MM.1S (cell line): ENCODE measurements at regions not wholly inside any gene's neighbourhood (a gene's known extent, or its start where the extent isn't known, plus 50 kb on each side); places are given as distances from the start of the nearest gene placed in this dataset.

ENCODE experiments used
- DNase-seq: peaks from one replicate; pipeline ENCODE4 v3.0.0-alpha.2; 2015
- H2AFZ ChIP-seq: fragments of 300-600 bp; sonication (generic); 2 replicates; pipeline ENCODE4 v1.6.0; 2016; ENCODE audit warnings: antibody characterized with exemption, low read length
- H3F3A ChIP-seq: fragments of 300-600 bp; sonication (generic); 2 replicates; pipeline ENCODE4 v1.6.1; 2016; ENCODE audit warnings: mild to moderate bottlenecking, antibody characterized with exemption, low read length, moderate library complexity, mixed read lengths; ENCODE audit not compliant: insufficient read depth
- H3K27ac ChIP-seq: fragments of 300-600 bp; sonication (generic); 2 replicates; pipeline ENCODE4 v1.5.1; 2016; ENCODE audit warnings: mild to moderate bottlenecking, low read length
- H3K27me3 ChIP-seq: fragments of 300-600 bp; sonication (generic); replicated peaks from 2 replicates; pipeline ENCODE4 v1.6.0; 2016; ENCODE audit warnings: low read length; ENCODE audit not compliant: insufficient read depth
- H3K36me3 ChIP-seq: fragments of 300-600 bp; sonication (generic); replicated peaks from 2 replicates; pipeline ENCODE4 v1.6.1; 2016; ENCODE audit warnings: mild to moderate bottlenecking, low read length, mixed read lengths; ENCODE audit not compliant: insufficient read depth
- H3K4me1 ChIP-seq: fragments of 300-600 bp; sonication (generic); 2 replicates; pipeline ENCODE4 v1.6.1; 2016; ENCODE audit warnings: low read length, mixed read lengths
- H3K4me2 ChIP-seq: fragments of 300-600 bp; sonication (generic); 2 replicates; pipeline ENCODE4 v1.6.0; 2016; ENCODE audit warnings: low read depth, low read length
- H3K4me3 ChIP-seq: fragments of 300-600 bp; sonication (generic); 2 replicates; pipeline ENCODE4 v1.5.1; 2016; ENCODE audit warnings: low read length, mixed read lengths
- H3K79me2 ChIP-seq: fragments of 300-600 bp; sonication (generic); 2 replicates; pipeline ENCODE4 v1.6.1; 2016; ENCODE audit warnings: mixed run types, low read length, mixed read lengths
- H3K9ac ChIP-seq: fragments of 300-600 bp; sonication (generic); 2 replicates; pipeline ENCODE4 v1.6.1; 2016; ENCODE audit warnings: low read length, mixed read lengths
- H3K9me2 ChIP-seq: fragments of 300-600 bp; sonication (generic); replicated peaks from 2 replicates; pipeline ENCODE4 v1.6.1; 2016; ENCODE audit warnings: mild to moderate bottlenecking, low read length, mixed read lengths; ENCODE audit not compliant: insufficient read depth
- H3K9me3 ChIP-seq: fragments of 300-600 bp; sonication (generic); replicated peaks from 2 replicates; pipeline ENCODE4 v1.6.1; 2016; ENCODE audit warnings: mild to moderate bottlenecking, low read length, mixed read lengths; ENCODE audit not compliant: insufficient read depth
- H4K20me1 ChIP-seq: fragments of 300-600 bp; sonication (generic); 2 replicates; pipeline ENCODE4 v1.6.1; 2016; ENCODE audit warnings: mild to moderate bottlenecking, low read length, moderate library complexity, mixed read lengths; ENCODE audit not compliant: insufficient read depth
- CTCF ChIP-seq: fragments of 300-600 bp; sonication (generic); IDR thresholded peaks from 2 replicates; pipeline ENCODE4 v1.5.1; 2016; ENCODE audit warnings: antibody characterized with exemption, low read length, mixed read lengths
- EZH2 ChIP-seq: fragments of 300-600 bp; sonication (generic); optimal IDR thresholded peaks from 2 replicates; pipeline ENCODE3; 2017; ENCODE audit warnings: low read depth, mild to moderate bottlenecking, antibody characterized with exemption, low read length, mixed read lengths
- EZH2phosphoT487 ChIP-seq: fragments of 300-600 bp; sonication (generic); IDR thresholded peaks from 2 replicates; pipeline ENCODE4 v1.6.1; 2018; ENCODE audit warnings: antibody characterized with exemption, low read length

GRCh38 chr4:59583845-59584568 is 1616.1 kb upstream of the ADGRL3 start:
- TF ChIP-seq EZH2: no peak
- no peak for TF ChIP-seq EZH2phosphoT487
- TF ChIP-seq CTCF: no peak
- no peak overlapping the region for H2AFZ ChIP-seq

GRCh38 chr4:59597536-59598329 is 1602.4 kb upstream of the ADGRL3 start:
- H3K27me3 ChIP-seq: no peaks in the 10 kb centered on the region
- H3K9me3 ChIP-seq: no peaks in the 10 kb centered on the region
- H3K9me2 ChIP-seq: no peaks in the 10 kb centered on the region
- H3K4me3 ChIP-seq: no peak overlapping the region
- TF ChIP-seq CTCF (no peak), EZH2 (no peak), EZH2phosphoT487 (no peak)
- no peak overlapping the region for H3K4me2 ChIP-seq
- H3K79me2 ChIP-seq: no peaks in the 10 kb centered on the region
- H3K27ac ChIP-seq: no peak overlapping the region
- no peak for DNase-seq
- H3F3A ChIP-seq: no peaks in the 10 kb centered on the region
- no peaks in the 10 kb centered on the region for H3K4me1 ChIP-seq
- no peaks in the 10 kb centered on the region for H4K20me1 ChIP-seq
- no peak overlapping the region for H3K9ac ChIP-seq
- no peaks in the 10 kb centered on the region for H3K36me3 ChIP-seq
- H2AFZ ChIP-seq: no peak overlapping the region

More at GRCh38 chr4:59583845-59584568, 1616.1 kb upstream of the ADGRL3 start:
- Histone ChIP-seq H3K27ac (no peak overlapping the region), H4K20me1 (no peaks in the 10 kb centered on the region), H3K4me1 (no peaks in the 10 kb centered on the region), H3K4me2 (no peak overlapping the region), H3K79me2 (no peaks in the 10 kb centered on the region), H3K9me2 (no peaks in the 10 kb centered on the region), H3K27me3 (no peaks in the 10 kb centered on the region), H3K9ac (no peak overlapping the region), H3K36me3 (no peaks in the 10 kb centered on the region), H3F3A (no peaks in the 10 kb centered on the region), H3K4me3 (no peak overlapping the region), H3K9me3 (no peaks in the 10 kb centered on the region)
- no peak for DNase-seq

GRCh38 chr4:59598330-59598618 is 1601.9 kb upstream of the ADGRL3 start:
- DNase-seq: no peak
- Histone ChIP-seq H3K27ac (no peak overlapping the region), H3K27me3 (no peaks in the 10 kb centered on the region), H3K4me1 (no peaks in the 10 kb centered on the region), H3K9me3 (no peaks in the 10 kb centered on the region), H3K79me2 (no peaks in the 10 kb centered on the region), H3K36me3 (no peaks in the 10 kb centered on the region), H4K20me1 (no peaks in the 10 kb centered on the region), H2AFZ (no peak overlapping the region), H3F3A (no peaks in the 10 kb centered on the region), H3K4me3 (no peak overlapping the region), H3K9me2 (no peaks in the 10 kb centered on the region), H3K4me2 (no peak overlapping the region), H3K9ac (no peak overlapping the region)
- TF ChIP-seq EZH2 (no peak), EZH2phosphoT487 (no peak), CTCF (no peak)
